HK-2 (cell line): ENCODE measurements at regions not wholly inside any gene's neighbourhood (a gene's known extent, or its start where the extent isn't known, plus 50 kb on each side); places are given as distances from the start of the nearest gene placed in this dataset.
"Not testable (repeated sequence)": the region's sequence is repeated elsewhere in the genome, so short reads cannot be mapped to it uniquely, and the experiment has no call there.

Experiments
- DNase-seq: peaks from one replicate; pipeline ENCODE4 v3.0.0-alpha.2; 2018; ENCODE audit not compliant: unreplicated experiment

- DNase-seq, result no peak
Observed at GRCh38 chr6:105881608-105882007, 204.5 kb upstream of the PRDM1 start.

GRCh38 chr6:105880030-105880492 lies 206.1 kb upstream of the PRDM1 start:
- DNase-seq, result no peak

DNA sequence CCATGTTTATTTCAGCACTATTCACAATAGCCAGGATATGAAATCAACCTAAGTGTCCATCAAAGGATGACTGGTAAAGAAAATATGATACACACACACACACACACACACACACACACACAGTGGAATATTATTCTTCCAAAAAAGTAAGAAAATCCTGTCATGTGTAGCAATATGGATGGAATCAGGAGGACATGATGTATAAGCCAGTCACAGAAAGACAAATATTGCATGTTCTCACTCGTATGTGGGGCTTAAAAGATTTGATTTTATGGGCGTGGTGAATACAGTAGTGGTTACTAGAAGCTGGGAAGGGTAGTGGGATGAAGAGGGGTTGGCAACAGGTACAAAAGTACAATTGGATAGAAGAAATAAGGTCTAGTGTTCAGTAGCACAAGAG lies 207.0 kb upstream of the PRDM1 start:
- no peak for DNase-seq

- no peak for DNase-seq
Observed at GRCh38 chr6:105875974-105876640, 210.0 kb upstream of the PRDM1 start.

- no peak for DNase-seq
Observed at GRCh38 chr6:105874835-105875626, 211.1 kb upstream of the PRDM1 start.

DNA sequence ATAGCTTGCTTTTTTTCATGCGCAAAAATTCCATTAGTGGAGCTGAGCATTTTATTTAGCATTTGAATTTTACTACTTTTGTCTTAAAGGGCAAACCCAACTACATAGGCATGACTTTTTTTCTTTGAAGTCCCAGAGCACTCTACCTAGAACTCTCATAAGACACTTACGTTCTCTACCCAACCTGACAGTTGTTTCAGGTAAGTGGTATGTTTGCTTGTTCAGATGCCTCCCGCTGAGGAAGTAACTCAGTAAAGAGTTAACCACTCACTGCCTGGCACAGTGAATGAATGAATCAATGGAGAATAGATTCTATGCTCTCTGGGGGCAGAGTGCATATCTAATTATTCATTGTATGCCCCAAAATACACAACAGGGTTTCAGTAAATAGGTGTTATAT lies 212.3 kb upstream of the PRDM1 start:
- no peak for DNase-seq

- no peak for DNase-seq
Observed at GRCh38 chr6:105873211-105873704, 212.9 kb upstream of the PRDM1 start.

GRCh38 chr6:105872249-105872648 lies 213.9 kb upstream of the PRDM1 start:
- no peak for DNase-seq

DNA sequence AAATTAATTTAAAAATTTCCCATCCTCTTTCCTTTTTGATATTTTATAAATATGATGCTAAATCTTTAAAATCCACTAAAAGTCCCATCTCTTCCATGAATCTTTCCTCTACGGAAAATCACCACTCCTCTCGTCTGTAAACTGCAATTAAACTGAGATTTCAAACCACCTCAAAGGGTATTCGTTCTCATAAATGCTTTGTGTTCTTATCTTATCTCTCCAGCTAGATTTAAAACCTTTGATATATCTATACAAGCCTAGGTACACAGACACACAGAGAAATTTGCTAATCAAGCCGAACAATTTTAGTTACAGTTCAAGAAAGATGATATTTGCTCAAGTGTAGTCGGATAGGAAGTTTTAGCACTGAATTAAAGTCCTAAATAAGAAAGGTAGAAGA lies 214.6 kb upstream of the PRDM1 start:
- DNase-seq, result no peak

GRCh38 chr6:105869835-105870440 lies 216.2 kb upstream of the PRDM1 start:
- DNase-seq, result no peak

DNA sequence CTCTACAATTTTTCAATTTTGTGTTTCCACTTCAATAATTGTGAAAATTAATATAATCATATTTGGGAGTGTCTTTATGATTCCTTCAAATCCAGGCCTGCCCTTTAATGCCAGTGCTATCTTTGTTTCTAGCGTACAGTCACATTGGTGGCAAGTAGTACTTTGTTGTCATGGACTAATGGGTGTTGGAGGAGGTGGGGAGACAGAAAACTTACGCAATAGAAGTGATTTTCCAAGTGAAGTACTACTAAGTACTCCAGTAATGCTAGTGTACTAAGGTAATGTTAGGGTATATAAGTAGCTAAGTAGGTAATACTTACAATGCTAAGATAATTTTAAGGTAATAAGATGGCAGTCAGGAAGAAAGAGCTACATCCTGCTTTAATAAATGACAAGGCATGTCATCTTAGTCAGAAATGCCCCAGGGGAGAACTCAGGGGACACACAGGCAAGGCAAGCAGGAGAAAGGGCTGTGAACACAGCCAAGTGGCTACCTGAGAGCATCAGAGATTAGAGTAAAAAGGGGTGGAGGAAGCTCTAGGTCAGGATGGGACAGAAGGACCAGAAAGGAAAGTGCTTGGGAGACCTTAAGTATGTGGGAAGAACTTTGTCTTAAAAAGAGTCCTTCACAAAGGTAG lies 217.2 kb upstream of the PRDM1 start:
- no peak for DNase-seq

GRCh38 chr6:105867821-105868220 lies 218.3 kb upstream of the PRDM1 start:
- no peak for DNase-seq

DNA sequence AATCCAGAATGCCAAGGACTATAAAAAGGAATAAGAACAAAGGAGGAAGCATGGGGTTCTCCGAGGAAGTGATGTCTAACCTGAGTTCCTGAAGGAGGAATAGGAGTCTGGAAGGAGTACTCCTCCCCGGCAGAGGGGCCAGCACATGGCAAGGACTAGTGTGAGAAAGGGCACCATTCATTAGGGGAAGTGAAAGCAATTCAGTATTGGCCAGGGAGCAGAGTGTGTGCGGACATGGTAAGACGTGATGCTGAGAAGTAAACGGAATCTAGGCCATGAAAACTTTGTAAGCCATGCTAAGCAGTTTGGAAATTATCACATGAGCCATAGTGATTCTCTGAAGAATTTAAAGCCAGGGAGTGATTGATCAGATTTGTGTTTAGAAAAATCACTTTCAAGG lies 218.9 kb upstream of the PRDM1 start:
- no peak for DNase-seq

- no peak for DNase-seq
Observed at GRCh38 chr6:105862936-105863607, 223.1 kb upstream of the PRDM1 start.

DNA sequence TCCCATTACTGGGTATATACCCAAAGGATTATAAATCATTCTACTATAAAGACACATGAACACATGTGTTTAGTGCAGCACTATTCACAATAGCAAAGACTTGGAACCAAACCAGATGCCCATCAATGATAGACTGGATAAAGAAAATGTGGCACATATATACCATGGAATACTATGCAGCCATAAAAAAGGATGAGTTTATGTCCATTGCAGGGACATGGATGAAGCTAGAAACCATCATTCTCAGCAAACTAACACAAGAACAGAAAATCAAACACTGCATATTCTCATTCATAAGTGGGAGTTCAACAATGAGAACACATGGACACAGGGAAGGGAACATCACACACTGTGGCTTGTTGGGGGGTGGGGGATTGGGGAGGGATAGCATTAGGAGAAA lies 225.2 kb upstream of the PRDM1 start:
- not testable (repeated sequence) for DNase-seq

GRCh38 chr6:105859457-105859856 lies 226.7 kb upstream of the PRDM1 start:
- no peak for DNase-seq

- DNase-seq, result not testable (repeated sequence)
Observed at GRCh38 chr6:105858639-105859038, 227.5 kb upstream of the PRDM1 start.

- DNase-seq, result no peak
Observed at GRCh38 chr6:105855433-105855832, 230.7 kb upstream of the PRDM1 start.

GRCh38 chr6:105853979-105854378 lies 232.2 kb upstream of the PRDM1 start:
- DNase-seq, result not testable (repeated sequence)

DNA sequence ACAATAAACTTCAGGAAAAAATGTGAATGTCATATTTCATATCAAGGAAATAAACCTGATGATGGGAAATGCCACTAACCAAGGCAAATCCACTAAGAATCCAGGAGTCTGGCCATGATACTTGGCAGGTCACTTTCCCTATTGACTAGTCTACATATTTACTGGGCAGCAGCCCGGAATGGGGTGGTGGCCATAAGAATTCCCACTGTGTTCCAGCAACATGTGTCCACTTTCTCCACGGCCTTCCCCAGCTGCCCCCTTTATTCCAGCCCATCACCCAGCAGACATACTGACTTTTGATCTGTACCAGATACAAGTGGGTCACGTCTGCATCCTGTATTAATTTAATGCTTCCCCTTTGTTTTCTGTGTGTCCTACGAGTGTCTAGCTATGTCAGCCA lies 234.5 kb upstream of the PRDM1 start:
- no peak for DNase-seq

- no peak for DNase-seq
Observed at GRCh38 chr6:105851113-105851580, 235.0 kb upstream of the PRDM1 start.
